Esophagus muscularis mucosa (tissue), 4 donors: ENCODE measurements at regions not wholly inside any gene's neighbourhood (a gene's known extent, or its start where the extent isn't known, plus 50 kb on each side); places are given as distances from the start of the nearest gene placed in this dataset.

Source experiments
- EP300 ChIP-seq: sonication (generic); formaldehyde crosslinking; IDR thresholded peaks from one replicate; pipeline ENCODE4 v1.6.1; 2017; ENCODE audit warnings: antibody characterized with exemption
- POLR2A ChIP-seq: fragments of 450-650 bp; IDR thresholded peaks from one replicate; pipeline ENCODE4 v1.6.1; 2017; ENCODE audit warnings: antibody characterized with exemption, moderate library complexity, mild to moderate bottlenecking, low read depth
- POLR2AphosphoS5 ChIP-seq, 2 donors: sonication (generic); formaldehyde crosslinking; IDR thresholded peaks; one replicate each; pipeline ENCODE4 v1.6.1; 2017; ENCODE audit warnings: antibody characterized with exemption in 2 of 2
- TF ChIP-seq, protein P1 (sequence below), 3 experiments: fragments of 200-600 bp in 2 of 3; fragments of 450-650 bp in 1 of 3; sonication (generic) in 2 of 3; IDR thresholded peaks; one replicate each; pipeline ENCODE4 v1.5.1; 2017 to 2019; ENCODE audit warnings: antibody characterized with exemption in 3 of 3, mild to moderate bottlenecking in 2 of 3, moderate library complexity in 1 of 3

DNA sequence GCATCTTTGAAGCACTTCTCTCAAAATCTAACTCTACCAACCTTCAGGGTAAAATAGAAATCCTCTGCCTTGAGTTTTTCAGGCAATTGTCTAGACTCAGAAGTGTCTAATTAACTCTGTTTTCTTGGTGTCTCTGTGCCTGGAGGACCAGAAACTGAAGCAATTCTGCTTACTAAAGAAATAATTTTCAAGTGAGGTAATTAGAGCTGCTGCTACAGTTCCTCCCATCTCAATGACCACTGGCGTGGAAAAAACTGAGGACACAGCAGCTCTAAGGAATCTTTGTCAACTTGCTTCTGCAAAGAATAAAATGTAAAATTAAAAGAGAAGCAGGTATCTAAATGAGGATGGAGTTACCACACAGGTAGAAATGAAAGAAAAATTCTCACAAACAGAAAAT is 785.0 kb downstream of the PRELID2 start:
- TF ChIP-seq, protein P1, sequence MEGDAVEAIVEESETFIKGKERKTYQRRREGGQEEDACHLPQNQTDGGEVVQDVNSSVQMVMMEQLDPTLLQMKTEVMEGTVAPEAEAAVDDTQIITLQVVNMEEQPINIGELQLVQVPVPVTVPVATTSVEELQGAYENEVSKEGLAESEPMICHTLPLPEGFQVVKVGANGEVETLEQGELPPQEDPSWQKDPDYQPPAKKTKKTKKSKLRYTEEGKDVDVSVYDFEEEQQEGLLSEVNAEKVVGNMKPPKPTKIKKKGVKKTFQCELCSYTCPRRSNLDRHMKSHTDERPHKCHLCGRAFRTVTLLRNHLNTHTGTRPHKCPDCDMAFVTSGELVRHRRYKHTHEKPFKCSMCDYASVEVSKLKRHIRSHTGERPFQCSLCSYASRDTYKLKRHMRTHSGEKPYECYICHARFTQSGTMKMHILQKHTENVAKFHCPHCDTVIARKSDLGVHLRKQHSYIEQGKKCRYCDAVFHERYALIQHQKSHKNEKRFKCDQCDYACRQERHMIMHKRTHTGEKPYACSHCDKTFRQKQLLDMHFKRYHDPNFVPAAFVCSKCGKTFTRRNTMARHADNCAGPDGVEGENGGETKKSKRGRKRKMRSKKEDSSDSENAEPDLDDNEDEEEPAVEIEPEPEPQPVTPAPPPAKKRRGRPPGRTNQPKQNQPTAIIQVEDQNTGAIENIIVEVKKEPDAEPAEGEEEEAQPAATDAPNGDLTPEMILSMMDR (IDR thresholded peaks at IDR 0.05) = no peak
- TF ChIP-seq POLR2A (no peak), EP300 (no peak), POLR2AphosphoS5 (IDR thresholded peaks at IDR 0.05) (no peak)
